Stimulated activated CD8-positive, alpha-beta memory T cell treated with anti-CD3 and anti-CD28 coated beads, Interleukin-7, amount 100 ng/mL, for 4 hours (primary cell): ENCODE measurements at regions not wholly inside any gene's neighbourhood (a gene's known extent, or its start where the extent isn't known, plus 50 kb on each side); places are given as distances from the start of the nearest gene placed in this dataset.
"Not testable (repeated sequence)": the region's sequence is repeated elsewhere in the genome, so short reads cannot be mapped to it uniquely, and the experiment has no call there.

Experiments used
- DNase-seq, 2 donors: peaks; one replicate each; pipeline ENCODE4 v3.0.0-alpha.2; 2020; ENCODE audit warnings: low read depth in 2 of 2

GRCh38 chr2:87456477-87457128, 291.3 kb upstream of the PLGLB2 start:
- not testable (repeated sequence) for DNase-seq

- DNase-seq: not testable (repeated sequence)
These were observed 290.8 kb upstream of the PLGLB2 start for GRCh38 chr2:87457129-87457499.

GRCh38 chr2:87458938-87459337, 288.9 kb upstream of the PLGLB2 start:
- DNase-seq: not testable (repeated sequence)

GRCh38 chr2:87460104-87460503, 287.8 kb upstream of the PLGLB2 start:
- not testable (repeated sequence) for DNase-seq

GRCh38 chr2:87460662-87461061, 287.2 kb upstream of the PLGLB2 start:
- not testable (repeated sequence) for DNase-seq

GRCh38 chr2:87461671-87462070, 286.2 kb upstream of the PLGLB2 start:
- not testable (repeated sequence) for DNase-seq

GRCh38 chr2:87464219-87464618, 283.7 kb upstream of the PLGLB2 start:
- DNase-seq: not testable (repeated sequence)

- DNase-seq: not testable (repeated sequence)
These were observed 282.2 kb upstream of the PLGLB2 start for GRCh38 chr2:87465730-87466129.

- DNase-seq: peak; percentile 60 to 82
These were observed 281.2 kb upstream of the PLGLB2 start for GRCh38 chr2:87466591-87467120.

- DNase-seq: not testable (repeated sequence)
These were observed 279.4 kb upstream of the PLGLB2 start for GRCh38 chr2:87468429-87468981.

- DNase-seq: not testable (repeated sequence)
These were observed 278.4 kb upstream of the PLGLB2 start for GRCh38 chr2:87469180-87470151.

- not testable (repeated sequence) for DNase-seq
These were observed 277.2 kb upstream of the PLGLB2 start for GRCh38 chr2:87470381-87471380.

GRCh38 chr2:87471478-87471877, 276.4 kb upstream of the PLGLB2 start:
- DNase-seq: not testable (repeated sequence)

- not testable (repeated sequence) for DNase-seq
These were observed 271.5 kb upstream of the PLGLB2 start for GRCh38 chr2:87476223-87476872.

- not testable (repeated sequence) for DNase-seq
These were observed 271.0 kb upstream of the PLGLB2 start for GRCh38 chr2:87476936-87477335.

- DNase-seq: not testable (repeated sequence)
These were observed 270.0 kb upstream of the PLGLB2 start for GRCh38 chr2:87477669-87478428.

GRCh38 chr2:87478911-87479310, 269.0 kb upstream of the PLGLB2 start:
- not testable (repeated sequence) for DNase-seq

- not testable (repeated sequence) for DNase-seq
These were observed 264.7 kb upstream of the PLGLB2 start for GRCh38 chr2:87483093-87483680.

- DNase-seq: not testable (repeated sequence)
These were observed 263.5 kb upstream of the PLGLB2 start for GRCh38 chr2:87484363-87484762.
